Activated T-cell treated with anti-CD3 and anti-CD28 coated beads, Interleukin-2, amount 50 U/mL, for 4 hours (primary cell): ENCODE measurements at regions not wholly inside any gene's neighbourhood (a gene's known extent, or its start where the extent isn't known, plus 50 kb on each side); places are given as distances from the start of the nearest gene placed in this dataset.

ENCODE experiments used
- ATAC-seq, 2 donors: fragments of 200-7000 bp; cut with Tn5 transposase; one replicate each; pipeline ENCODE4 v1.10.0; 2021
- DNase-seq: peaks from one replicate; pipeline ENCODE4 v3.0.0-alpha.2; 2020
- H3K27me3 Mint-ChIP-seq: one replicate; pipeline ENCODE4 v1.8.0; 2021; ENCODE audit warnings: low read depth, mixed read lengths
- H3K36me3 Mint-ChIP-seq: one replicate; pipeline ENCODE4 v1.8.0; 2022; ENCODE audit warnings: mixed read lengths; ENCODE audit not compliant: insufficient read depth
- H3K4me1 Mint-ChIP-seq: one replicate; pipeline ENCODE4 v1.8.0; 2021; ENCODE audit warnings: low read depth, mixed read lengths
- H3K4me3 Mint-ChIP-seq: one replicate; pipeline ENCODE4 v1.8.0; 2021; ENCODE audit warnings: mild to moderate bottlenecking, moderate library complexity, mixed read lengths
- H3K9me3 Mint-ChIP-seq: one replicate; pipeline ENCODE4 v1.8.0; 2021; ENCODE audit warnings: mixed read lengths

DNA sequence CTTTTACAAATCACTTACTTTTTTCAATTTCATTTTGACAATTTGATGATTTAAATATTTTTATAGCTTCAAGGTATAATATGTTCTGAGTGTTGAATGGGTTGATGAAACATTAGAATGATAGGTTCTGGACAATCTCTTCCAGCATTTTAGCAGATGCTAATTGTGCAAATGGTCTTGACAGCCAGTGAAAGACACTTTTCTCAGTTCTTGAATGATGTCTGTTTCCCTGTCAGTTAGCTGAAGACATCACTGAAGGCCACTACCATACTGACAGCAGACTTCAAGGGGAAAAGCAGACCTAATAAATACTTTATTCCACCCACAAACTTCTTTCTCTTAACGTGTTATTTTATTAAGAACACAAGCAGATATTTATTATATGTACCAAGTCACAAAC lies 498.6 kb downstream of the GRXCR1 start:
- no peaks in the 10 kb centered on the region for H3K9me3 Mint-ChIP-seq
- no peak overlapping the region for H3K4me3 Mint-ChIP-seq
- no peaks in the 10 kb centered on the region for H3K4me1 Mint-ChIP-seq
- H3K36me3 Mint-ChIP-seq: no peaks in the 10 kb centered on the region
- DNase-seq: no peak
- no peak for ATAC-seq
- H3K27me3 Mint-ChIP-seq: no peaks in the 10 kb centered on the region

DNA sequence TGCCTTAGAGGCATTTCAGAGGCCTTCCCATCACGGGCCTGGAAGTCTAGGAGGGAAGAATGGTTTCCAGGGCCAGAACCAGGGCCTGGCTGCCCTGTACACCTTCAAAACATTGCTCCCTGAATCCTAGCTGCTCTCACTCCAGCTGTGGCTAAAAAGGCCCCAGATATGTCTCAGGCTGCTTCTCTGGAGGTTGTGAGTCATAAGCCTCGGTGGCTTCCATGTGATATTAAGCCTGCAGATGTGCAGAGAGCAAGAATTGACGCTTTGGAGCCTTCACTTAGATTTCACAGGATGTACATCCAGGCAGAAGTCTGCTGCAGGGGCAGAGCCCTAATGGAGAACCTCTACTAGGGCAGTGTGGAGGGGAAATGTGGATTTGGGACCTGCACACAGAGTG lies 502.5 kb downstream of the GRXCR1 start:
- H3K9me3 Mint-ChIP-seq: peaks cover 7% of the 10 kb centered on the region
- no peaks in the 10 kb centered on the region for H3K27me3 Mint-ChIP-seq
- no peak for ATAC-seq
- no peak overlapping the region for H3K4me3 Mint-ChIP-seq
- no peak for DNase-seq
- no peaks in the 10 kb centered on the region for H3K4me1 Mint-ChIP-seq
- no peaks in the 10 kb centered on the region for H3K36me3 Mint-ChIP-seq

DNA sequence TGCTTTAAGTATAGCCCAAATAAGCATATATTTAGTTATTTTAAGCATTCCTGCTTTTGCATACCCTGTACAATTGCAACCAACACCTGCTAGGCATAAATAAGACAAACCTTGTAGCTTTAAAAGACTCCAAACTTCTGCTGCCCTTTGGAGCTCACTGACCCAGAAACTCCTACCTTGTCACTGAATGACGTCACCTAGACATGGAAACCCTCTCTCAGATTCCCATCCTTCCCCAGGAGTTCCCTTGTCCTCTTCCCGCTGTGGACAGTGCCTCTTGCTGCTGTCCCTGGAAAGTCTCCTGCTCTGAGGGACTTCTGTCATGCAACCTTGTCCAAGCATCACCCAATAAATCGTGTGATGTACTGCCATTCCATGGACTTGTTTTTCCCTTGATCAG lies 507.2 kb downstream of the GRXCR1 start:
- no peaks in the 10 kb centered on the region for H3K36me3 Mint-ChIP-seq
- H3K27me3 Mint-ChIP-seq: no peaks in the 10 kb centered on the region
- ATAC-seq: no peak
- no peak overlapping the region for H3K4me3 Mint-ChIP-seq
- H3K9me3 Mint-ChIP-seq: peaks cover 7% of the 10 kb centered on the region
- H3K4me1 Mint-ChIP-seq: no peaks in the 10 kb centered on the region
- no peak for DNase-seq

DNA sequence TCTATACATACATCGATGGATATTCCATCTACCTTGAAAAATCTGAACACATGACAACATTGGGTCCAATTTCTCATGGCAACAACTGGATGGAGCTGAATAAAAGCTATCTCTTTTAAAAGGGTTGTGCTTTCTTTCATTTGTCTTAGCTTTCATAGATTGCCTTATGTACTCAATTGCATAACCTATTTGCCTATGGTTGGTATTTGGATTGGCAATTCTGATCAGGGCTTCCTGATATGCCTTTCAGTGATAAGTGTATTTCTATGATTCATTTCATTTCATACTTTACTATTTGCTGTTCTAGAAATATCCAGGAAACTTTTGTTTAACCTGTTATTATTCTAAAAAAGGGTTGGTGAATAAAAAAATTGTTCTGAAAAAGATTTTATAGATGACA lies 509.9 kb downstream of the GRXCR1 start:
- Mint-ChIP-seq H3K4me1 (no peaks in the 10 kb centered on the region), H3K4me3 (no peak overlapping the region), H3K36me3 (no peaks in the 10 kb centered on the region), H3K27me3 (no peaks in the 10 kb centered on the region), H3K9me3 (peaks cover 4% of the 10 kb centered on the region)
- DNase-seq (no peak), ATAC-seq (no peak)

DNA sequence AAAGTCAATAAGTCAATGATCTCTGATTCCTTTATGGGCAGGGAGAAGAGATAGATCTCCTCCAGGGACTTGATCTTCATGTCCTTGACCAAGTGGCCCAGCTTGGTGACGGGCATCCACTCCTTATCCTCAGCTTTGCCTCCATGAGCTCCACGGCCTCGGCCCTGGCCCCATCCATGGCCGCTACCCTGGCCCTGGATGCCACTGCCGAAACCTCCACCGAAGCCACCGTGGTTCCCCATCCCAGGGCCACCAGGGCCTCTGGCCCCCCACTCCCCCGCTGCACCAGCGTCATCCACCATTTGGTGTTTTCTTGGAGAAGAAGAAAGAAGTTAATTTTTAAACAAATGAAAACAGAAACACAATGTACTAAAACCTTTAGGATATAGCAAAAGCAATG lies 518.1 kb downstream of the GRXCR1 start:
- ATAC-seq (no peak), DNase-seq (no peak)
- no peaks in the 10 kb centered on the region for H3K27me3 Mint-ChIP-seq
- H3K4me3 Mint-ChIP-seq: no peak overlapping the region
- H3K9me3 Mint-ChIP-seq: peaks cover 6% of the 10 kb centered on the region
- no peaks in the 10 kb centered on the region for H3K4me1 Mint-ChIP-seq
- H3K36me3 Mint-ChIP-seq: no peaks in the 10 kb centered on the region

DNA sequence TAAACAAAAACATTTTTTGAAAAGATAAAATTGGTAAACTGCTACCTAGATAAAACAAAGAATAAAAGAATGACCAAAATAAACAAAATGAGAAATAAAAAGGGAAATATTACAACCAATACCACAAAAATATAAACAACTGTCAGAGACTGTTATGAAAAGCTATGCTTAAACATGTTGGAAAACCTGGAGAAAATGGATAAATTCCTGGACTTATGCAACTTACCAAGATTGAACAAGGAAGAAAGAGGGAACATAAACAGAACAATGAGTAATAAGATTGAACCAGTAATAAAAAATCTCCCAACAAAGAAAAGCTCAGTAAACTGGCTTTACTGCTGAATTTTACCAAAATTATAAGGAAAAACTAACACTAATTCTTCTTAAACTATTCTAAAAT lies 518.7 kb downstream of the GRXCR1 start:
- H3K27me3 Mint-ChIP-seq: no peaks in the 10 kb centered on the region
- DNase-seq (no peak), ATAC-seq (no peak)
- H3K4me3 Mint-ChIP-seq: no peak overlapping the region
- no peaks in the 10 kb centered on the region for H3K4me1 Mint-ChIP-seq
- H3K9me3 Mint-ChIP-seq: peaks cover 6% of the 10 kb centered on the region
- no peaks in the 10 kb centered on the region for H3K36me3 Mint-ChIP-seq

DNA sequence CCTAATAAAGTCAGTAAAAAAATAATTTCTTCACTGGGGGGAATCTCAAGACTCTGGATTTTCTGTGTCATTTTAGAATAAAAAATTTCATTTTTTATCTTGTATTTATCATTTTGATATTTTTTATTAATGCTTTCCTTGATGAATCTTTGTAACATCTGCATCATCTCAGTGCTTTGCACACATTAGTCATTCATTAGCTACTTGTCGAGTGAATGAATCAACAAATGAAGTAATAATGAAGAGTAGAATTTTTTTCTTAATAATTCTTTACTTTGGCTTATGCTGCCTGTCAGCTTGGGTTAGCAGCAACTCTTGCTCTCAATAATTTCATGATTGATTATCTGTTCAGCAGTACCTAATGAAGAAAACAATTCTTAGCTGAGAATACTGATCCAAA lies 530.8 kb downstream of the GRXCR1 start:
- Mint-ChIP-seq H3K9me3 (peaks cover 12% of the 10 kb centered on the region), H3K27me3 (no peaks in the 10 kb centered on the region), H3K36me3 (no peaks in the 10 kb centered on the region), H3K4me1 (no peaks in the 10 kb centered on the region), H3K4me3 (no peak overlapping the region)
- ATAC-seq: no peak
- DNase-seq: no peak

DNA sequence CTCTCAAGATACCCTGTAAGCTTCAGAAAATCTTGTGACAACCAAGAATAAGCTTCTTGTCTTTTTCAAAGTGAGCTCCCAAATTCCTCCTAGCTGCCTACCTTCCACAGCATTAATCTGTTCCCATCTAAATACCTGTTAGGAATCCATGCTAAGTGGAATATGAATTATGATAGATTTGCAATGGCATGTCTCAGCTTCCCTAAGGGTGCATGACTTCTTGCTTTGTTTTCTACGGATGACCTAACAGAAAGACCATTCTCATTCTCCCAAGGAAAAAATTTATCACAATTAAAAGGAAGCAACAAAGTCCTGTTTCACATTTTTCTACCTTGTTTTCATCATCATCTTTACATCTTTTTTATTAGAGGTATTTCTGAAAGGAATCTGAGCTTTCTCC lies 532.7 kb downstream of the GRXCR1 start:
- Mint-ChIP-seq H3K9me3 (peaks cover 10% of the 10 kb centered on the region), H3K36me3 (no peaks in the 10 kb centered on the region), H3K4me3 (no peak overlapping the region), H3K27me3 (no peaks in the 10 kb centered on the region), H3K4me1 (no peaks in the 10 kb centered on the region)
- DNase-seq (no peak), ATAC-seq (no peak)

DNA sequence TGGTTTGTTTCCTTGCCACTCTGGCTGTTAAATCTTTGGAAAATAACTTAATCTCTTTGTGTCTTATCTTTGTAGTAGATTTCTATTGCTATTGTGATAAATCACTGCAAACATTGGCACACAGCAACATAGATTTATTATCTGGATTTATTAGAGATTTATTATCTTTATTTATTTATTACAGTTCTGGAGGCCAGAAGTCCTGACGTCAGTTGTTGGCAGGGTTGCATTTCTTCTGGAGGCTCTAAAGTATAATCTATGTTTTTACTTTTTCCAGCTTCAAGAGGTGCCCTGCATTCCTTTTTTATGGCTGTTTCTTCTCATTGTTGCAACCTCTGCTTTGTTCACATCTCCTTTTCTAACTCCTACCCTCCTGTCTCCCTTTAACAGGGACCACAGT lies 542.8 kb downstream of the GRXCR1 start:
- Mint-ChIP-seq H3K4me1 (no peaks in the 10 kb centered on the region), H3K9me3 (peaks cover 7% of the 10 kb centered on the region), H3K27me3 (no peaks in the 10 kb centered on the region), H3K36me3 (no peaks in the 10 kb centered on the region), H3K4me3 (no peak overlapping the region)
- DNase-seq (no peak), ATAC-seq (no peak)

DNA sequence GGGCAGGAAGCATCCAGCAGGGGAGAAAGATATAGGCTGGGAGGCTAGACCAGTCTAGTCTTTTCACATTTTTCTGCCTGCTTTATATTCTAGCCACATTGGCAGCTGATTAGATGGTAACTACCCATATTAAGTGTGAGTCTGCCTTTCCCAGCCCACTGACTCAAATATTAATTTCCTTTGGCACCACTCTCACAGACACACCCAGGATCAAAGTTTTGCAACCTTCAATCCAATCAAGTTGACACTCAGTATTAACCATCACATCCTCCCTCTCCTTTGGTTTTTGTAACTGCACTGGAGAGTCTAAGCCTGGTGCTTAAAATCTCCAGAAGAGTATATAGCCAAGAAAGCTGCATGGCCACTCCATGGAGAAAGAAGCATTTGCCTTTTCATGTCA lies 560.4 kb downstream of the GRXCR1 start:
- ATAC-seq (peak in 1 of 2 donors; percentile 35), DNase-seq (no peak)
- Mint-ChIP-seq H3K4me3 (no peak overlapping the region), H3K36me3 (no peaks in the 10 kb centered on the region), H3K27me3 (no peaks in the 10 kb centered on the region), H3K9me3 (peaks cover 10% of the 10 kb centered on the region), H3K4me1 (no peaks in the 10 kb centered on the region)

DNA sequence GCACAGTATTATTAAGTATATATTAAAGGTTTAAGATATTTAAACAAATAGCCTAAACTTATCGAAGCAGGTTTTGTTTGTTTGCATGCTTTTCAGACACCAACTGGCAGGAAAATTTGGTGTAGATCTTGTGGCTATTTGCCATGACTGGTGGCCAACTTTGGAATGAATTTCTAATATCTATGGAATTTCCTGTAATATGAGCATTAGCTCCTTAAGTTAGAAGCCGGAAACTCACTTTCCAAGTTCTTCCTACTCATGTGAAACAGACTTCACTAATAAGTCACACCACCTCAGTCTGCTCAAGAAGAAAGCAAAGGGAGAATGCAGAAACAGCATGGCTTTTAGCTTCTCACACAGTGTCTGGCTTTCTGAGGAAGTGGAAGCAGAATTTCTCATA lies 563.9 kb downstream of the GRXCR1 start:
- ATAC-seq (no peak), DNase-seq (no peak)
- H3K36me3 Mint-ChIP-seq: no peaks in the 10 kb centered on the region
- H3K27me3 Mint-ChIP-seq: no peaks in the 10 kb centered on the region
- no peaks in the 10 kb centered on the region for H3K4me1 Mint-ChIP-seq
- H3K4me3 Mint-ChIP-seq: no peak overlapping the region
- H3K9me3 Mint-ChIP-seq: peaks cover 10% of the 10 kb centered on the region

DNA sequence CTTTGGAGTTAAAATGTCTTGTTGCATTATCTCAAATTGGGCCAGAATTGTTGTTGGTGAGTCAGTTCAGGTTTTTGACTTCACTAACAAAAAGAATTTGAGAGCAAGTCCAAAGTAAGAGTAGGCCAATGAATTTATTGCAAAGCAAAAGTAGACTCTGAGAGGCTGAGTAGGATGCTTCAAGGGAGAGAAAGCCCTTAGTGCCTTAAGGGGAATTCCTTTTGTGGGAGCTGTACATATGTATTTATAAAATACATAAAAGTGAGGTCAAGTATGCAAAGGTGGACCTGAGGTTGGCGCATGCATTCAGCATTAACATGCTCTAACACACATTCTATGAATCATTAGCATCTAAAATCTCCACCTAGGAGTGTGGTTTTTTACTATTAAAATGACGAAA lies 565.4 kb downstream of the GRXCR1 start:
- Mint-ChIP-seq H3K27me3 (no peaks in the 10 kb centered on the region), H3K4me3 (no peak overlapping the region), H3K9me3 (peaks cover 10% of the 10 kb centered on the region), H3K36me3 (no peaks in the 10 kb centered on the region), H3K4me1 (no peaks in the 10 kb centered on the region)
- DNase-seq (no peak), ATAC-seq (no peak)

DNA sequence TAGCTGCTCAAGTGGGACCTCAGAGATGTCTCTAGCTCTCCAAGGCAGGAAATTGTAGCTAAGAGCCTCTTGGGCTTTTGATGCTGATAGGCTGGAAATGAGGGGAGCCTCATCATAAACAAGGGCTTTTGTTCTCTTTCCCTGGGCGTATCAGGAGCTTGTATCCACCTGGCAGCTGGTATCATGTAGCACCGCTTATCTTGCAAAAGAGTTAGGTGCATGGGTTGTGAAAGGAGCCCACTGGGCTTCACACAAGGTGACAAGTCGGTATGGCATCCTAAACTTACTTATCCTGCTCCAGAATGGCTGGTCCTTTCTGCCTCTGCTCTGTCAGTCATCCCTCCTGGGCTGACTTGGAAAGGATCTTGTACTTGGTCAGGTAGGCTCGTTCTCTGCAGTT lies 565.8 kb downstream of the GRXCR1 start:
- H3K9me3 Mint-ChIP-seq: peaks cover 10% of the 10 kb centered on the region
- DNase-seq (no peak), ATAC-seq (no peak)
- no peaks in the 10 kb centered on the region for H3K36me3 Mint-ChIP-seq
- H3K27me3 Mint-ChIP-seq: no peaks in the 10 kb centered on the region
- H3K4me1 Mint-ChIP-seq: no peaks in the 10 kb centered on the region
- H3K4me3 Mint-ChIP-seq: no peak overlapping the region

DNA sequence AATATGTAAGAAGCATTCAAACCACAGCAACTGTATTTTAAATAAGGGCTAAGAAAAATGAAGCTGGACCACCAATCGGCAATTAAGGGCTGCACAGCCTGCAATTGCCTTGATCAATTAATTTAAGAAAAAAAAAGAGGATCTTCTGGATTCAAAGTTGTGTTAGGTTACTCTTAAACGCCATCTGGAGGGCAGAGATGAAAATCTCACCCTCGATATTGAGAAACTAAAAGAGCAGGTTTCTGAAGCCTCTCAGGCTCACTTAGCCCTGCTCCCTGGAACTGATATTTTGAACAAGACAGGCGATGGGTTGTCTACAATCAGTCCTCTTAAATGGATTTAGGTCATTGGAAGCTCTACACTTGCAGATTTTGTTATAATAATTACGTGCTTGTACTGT lies 579.4 kb downstream of the GRXCR1 start:
- H3K9me3 Mint-ChIP-seq: peaks cover 50% of the 10 kb centered on the region
- H3K4me3 Mint-ChIP-seq: no peak overlapping the region
- ATAC-seq (no peak), DNase-seq (no peak)
- H3K36me3 Mint-ChIP-seq: no peaks in the 10 kb centered on the region
- no peaks in the 10 kb centered on the region for H3K4me1 Mint-ChIP-seq
- H3K27me3 Mint-ChIP-seq: no peaks in the 10 kb centered on the region

DNA sequence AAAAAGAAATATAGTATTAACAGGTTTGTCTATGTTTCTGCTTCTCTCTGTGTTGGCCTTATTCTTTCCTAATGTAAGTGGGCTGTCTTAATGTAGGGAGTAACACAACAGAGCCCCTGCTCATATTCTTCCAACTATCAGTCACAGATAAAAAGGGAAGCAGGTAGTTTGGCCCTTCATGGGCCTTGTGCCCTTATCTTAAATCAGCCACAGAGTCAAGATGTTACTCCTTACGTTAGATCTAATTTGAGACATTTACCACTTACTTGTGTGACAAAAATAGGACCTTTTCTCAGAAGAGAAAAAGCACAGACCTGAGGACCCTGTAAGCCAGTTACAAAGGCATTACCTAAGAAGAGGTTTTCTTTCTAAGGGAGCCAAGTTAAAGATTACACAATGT lies 589.0 kb downstream of the GRXCR1 start:
- no peak for DNase-seq
- H3K4me1 Mint-ChIP-seq: no peaks in the 10 kb centered on the region
- no peaks in the 10 kb centered on the region for H3K36me3 Mint-ChIP-seq
- no peak overlapping the region for H3K4me3 Mint-ChIP-seq
- H3K27me3 Mint-ChIP-seq: no peaks in the 10 kb centered on the region
- ATAC-seq: no peak
- H3K9me3 Mint-ChIP-seq: peaks cover 5% of the 10 kb centered on the region

DNA sequence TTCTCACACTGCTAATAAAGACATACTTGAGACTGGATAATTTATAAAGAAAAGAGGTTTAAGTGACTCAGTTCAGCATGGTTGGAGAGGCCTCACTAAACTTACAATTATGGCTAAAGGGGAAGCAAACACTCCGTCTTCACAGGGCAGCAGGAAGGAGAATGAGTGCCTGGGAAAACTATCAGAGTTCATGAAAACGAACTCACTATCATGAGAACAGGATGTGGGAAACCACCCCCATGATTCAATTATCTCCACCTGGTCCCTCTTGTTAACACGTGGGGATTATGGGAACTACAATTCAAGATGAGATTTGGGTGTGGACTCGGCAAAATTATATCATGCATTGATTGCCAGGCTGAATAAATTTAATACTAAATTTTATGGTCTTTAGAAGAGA lies 592.7 kb downstream of the GRXCR1 start:
- peaks cover 10% of the 10 kb centered on the region for H3K9me3 Mint-ChIP-seq
- no peaks in the 10 kb centered on the region for H3K4me1 Mint-ChIP-seq
- H3K4me3 Mint-ChIP-seq: no peak overlapping the region
- H3K36me3 Mint-ChIP-seq: no peaks in the 10 kb centered on the region
- ATAC-seq (no peak), DNase-seq (no peak)
- H3K27me3 Mint-ChIP-seq: no peaks in the 10 kb centered on the region
